ENCODE measurements at regions not wholly inside any gene's neighbourhood (a gene's known extent, or its start where the extent isn't known, plus 50 kb on each side); places are given as distances from the start of the nearest gene placed in this dataset.
"Not testable (repeated sequence)": the region's sequence is repeated elsewhere in the genome, so short reads cannot be mapped to it uniquely, and the experiment has no call there.

- no peak for DNase-seq (ENCODE audit: low spot score)
Measured at GRCh38 chr10:124180947-124181549, 87.7 kb upstream of the CHST15 start.

GRCh38 chr10:124180044-124180745 lies 86.8 kb upstream of the CHST15 start:
- no peak for DNase-seq (ENCODE audit: low spot score)

- no peak for DNase-seq (ENCODE audit: low spot score)
Measured at GRCh38 chr10:124179308-124180043, 86.1 kb upstream of the CHST15 start.

- DNase-seq (ENCODE audit: low spot score), result no peak
Measured at GRCh38 chr10:124177180-124177518, 83.8 kb upstream of the CHST15 start.

GRCh38 chr10:124176349-124177179 lies 83.2 kb upstream of the CHST15 start:
- no peak for DNase-seq (ENCODE audit: low spot score)

- DNase-seq (ENCODE audit: low spot score), result no peak
Measured at GRCh38 chr10:124175701-124176348, 82.4 kb upstream of the CHST15 start.

- DNase-seq (ENCODE audit: low spot score), result no peak
Measured at GRCh38 chr10:124174673-124175645, 81.6 kb upstream of the CHST15 start.

GRCh38 chr10:124174071-124174566 lies 80.7 kb upstream of the CHST15 start:
- DNase-seq (ENCODE audit: low spot score), result no peak

GRCh38 chr10:124173298-124173900 lies 80.0 kb upstream of the CHST15 start:
- DNase-seq (ENCODE audit: low spot score), result no peak

GRCh38 chr10:124172181-124172916 lies 79.0 kb upstream of the CHST15 start:
- DNase-seq (ENCODE audit: low spot score), result no peak

GRCh38 chr10:124171561-124171960 lies 78.2 kb upstream of the CHST15 start:
- no peak for DNase-seq (ENCODE audit: low spot score)

GRCh38 chr10:124170631-124171030 lies 77.2 kb upstream of the CHST15 start:
- DNase-seq (ENCODE audit: low spot score), result no peak

GRCh38 chr10:124168991-124169802 lies 75.8 kb upstream of the CHST15 start:
- no peak for DNase-seq (ENCODE audit: low spot score)

- DNase-seq (ENCODE audit: low spot score), result no peak
Measured at GRCh38 chr10:124168581-124168980, 75.2 kb upstream of the CHST15 start.

GRCh38 chr10:124167925-124168324 lies 74.5 kb upstream of the CHST15 start:
- not testable (repeated sequence) for DNase-seq (ENCODE audit: low spot score)

- DNase-seq (ENCODE audit: low spot score), result no peak
Measured at GRCh38 chr10:124166431-124167125, 73.2 kb upstream of the CHST15 start.

- DNase-seq (ENCODE audit: low spot score), result no peak
Measured at GRCh38 chr10:124165827-124166226, 72.4 kb upstream of the CHST15 start.

GRCh38 chr10:124165311-124165710 lies 71.9 kb upstream of the CHST15 start:
- no peak for DNase-seq (ENCODE audit: low spot score)

All from CD4-positive, alpha-beta T cell treated with Interleukin-15 for 4 hours (primary cell).